OCI-LY7 (cell line): ENCODE measurements at regions not wholly inside any gene's neighbourhood (a gene's known extent, or its start where the extent isn't known, plus 50 kb on each side); places are given as distances from the start of the nearest gene placed in this dataset.

Experiments
- EZH2phosphoT487 ChIP-seq: fragments of 200-600 bp; sonication (generic); IDR thresholded peaks from 2 replicates; pipeline ENCODE4 v1.6.1; 2018; ENCODE audit warnings: low read depth, borderline replicate concordance, mild to moderate bottlenecking, mixed run types, antibody characterized with exemption, low read length, moderate library complexity, mixed read lengths
- TF ChIP-seq, protein P1 (sequence below): fragments of 200-600 bp; sonication (generic); conservative IDR thresholded peaks from 2 replicates; pipeline ENCODE4 v1.5.1; 2014; ENCODE audit warnings: mild to moderate bottlenecking, antibody characterized with exemption, low read length, moderate library complexity, mixed read lengths

DNA sequence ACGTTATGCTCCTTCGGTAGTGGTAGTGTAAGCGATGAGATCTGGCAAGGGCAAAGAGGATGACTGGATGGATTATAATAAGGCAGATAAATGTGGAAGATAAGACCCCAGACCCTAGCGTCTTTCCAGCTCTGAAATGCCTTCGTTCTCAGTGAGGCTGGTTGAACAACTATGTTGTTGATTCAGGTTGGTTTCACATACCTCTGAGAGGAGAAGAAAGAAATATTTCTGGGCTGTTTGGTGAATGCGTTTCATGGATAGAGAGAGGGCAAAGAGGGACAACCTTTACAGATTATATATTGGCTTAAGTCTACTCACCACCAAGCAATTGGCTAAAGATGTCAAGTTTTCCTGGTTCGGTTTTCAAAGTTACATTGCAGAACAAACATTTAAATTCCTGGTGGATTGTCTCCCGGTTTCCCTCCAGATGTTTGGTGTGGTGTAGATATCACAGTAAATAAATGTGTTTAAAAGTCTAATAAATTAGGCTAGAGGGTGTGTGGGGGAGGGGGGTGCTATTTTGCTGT is 190.1 kb upstream of the GLI2 start:
- TF ChIP-seq, protein P1, sequence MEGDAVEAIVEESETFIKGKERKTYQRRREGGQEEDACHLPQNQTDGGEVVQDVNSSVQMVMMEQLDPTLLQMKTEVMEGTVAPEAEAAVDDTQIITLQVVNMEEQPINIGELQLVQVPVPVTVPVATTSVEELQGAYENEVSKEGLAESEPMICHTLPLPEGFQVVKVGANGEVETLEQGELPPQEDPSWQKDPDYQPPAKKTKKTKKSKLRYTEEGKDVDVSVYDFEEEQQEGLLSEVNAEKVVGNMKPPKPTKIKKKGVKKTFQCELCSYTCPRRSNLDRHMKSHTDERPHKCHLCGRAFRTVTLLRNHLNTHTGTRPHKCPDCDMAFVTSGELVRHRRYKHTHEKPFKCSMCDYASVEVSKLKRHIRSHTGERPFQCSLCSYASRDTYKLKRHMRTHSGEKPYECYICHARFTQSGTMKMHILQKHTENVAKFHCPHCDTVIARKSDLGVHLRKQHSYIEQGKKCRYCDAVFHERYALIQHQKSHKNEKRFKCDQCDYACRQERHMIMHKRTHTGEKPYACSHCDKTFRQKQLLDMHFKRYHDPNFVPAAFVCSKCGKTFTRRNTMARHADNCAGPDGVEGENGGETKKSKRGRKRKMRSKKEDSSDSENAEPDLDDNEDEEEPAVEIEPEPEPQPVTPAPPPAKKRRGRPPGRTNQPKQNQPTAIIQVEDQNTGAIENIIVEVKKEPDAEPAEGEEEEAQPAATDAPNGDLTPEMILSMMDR, result no peak
- no peak for TF ChIP-seq EZH2phosphoT487
